HCT116 (cell line): ENCODE measurements at regions not wholly inside any gene's neighbourhood (a gene's known extent, or its start where the extent isn't known, plus 50 kb on each side); places are given as distances from the start of the nearest gene placed in this dataset.

ENCODE experiments used
- ATF3 ChIP-seq: IDR thresholded peaks from 2 replicates; pipeline ENCODE4 v1.6.1; 2012
- CTCF ChIP-seq, 3 experiments: fragments of 200-600 bp in 1 of 3; sonication (generic) in 1 of 3; IDR thresholded peaks in 2 of 3; conservative IDR thresholded peaks in 1 of 3; 2 replicates each; pipeline ENCODE4 v1.5.1; 2012 to 2017; ENCODE audit warnings: low read depth in 2 of 3, low read length in 2 of 3, antibody characterized with exemption in 1 of 3, borderline replicate concordance in 1 of 3, control low read depth in 1 of 3, mild to moderate bottlenecking in 1 of 3, mixed read lengths in 1 of 3, mixed run types in 1 of 3, moderate library complexity in 1 of 3; ENCODE audit not compliant: insufficient read depth in 1 of 3
- EZH2 ChIP-seq: fragments of 200-600 bp; sonication (generic); IDR thresholded peaks from 2 replicates; pipeline ENCODE4 v1.6.1; 2017; ENCODE audit warnings: antibody characterized with exemption, mixed run types
- EZH2phosphoT487 ChIP-seq: fragments of 200-600 bp; IDR thresholded peaks from 2 replicates; pipeline ENCODE4 v1.6.1; 2018; ENCODE audit warnings: antibody characterized with exemption, borderline replicate concordance
- FOSL1 ChIP-seq: IDR thresholded peaks from 2 replicates; pipeline ENCODE4 v1.6.1; 2012; ENCODE audit warnings: low read depth
- JUND ChIP-seq: IDR thresholded peaks from 2 replicates; pipeline ENCODE4 v1.6.1; 2012
- POLR2A ChIP-seq: IDR thresholded peaks from 2 replicates; pipeline ENCODE4 v1.7.0; 2011; ENCODE audit warnings: borderline replicate concordance; ENCODE audit not compliant: insufficient read depth, insufficient read length; ENCODE audit errors: extremely low read depth
- RAD21 ChIP-seq: IDR thresholded peaks from 2 replicates; pipeline ENCODE4 v1.6.1; 2012; ENCODE audit warnings: low read depth, mild to moderate bottlenecking
- SIN3A ChIP-seq: IDR thresholded peaks from 2 replicates; pipeline ENCODE4 v1.6.1; 2012; ENCODE audit warnings: low read depth
- ZNF274 ChIP-seq: fragments of 200-500 bp; sonication (Bioruptor generic); IDR thresholded peaks from 2 replicates; pipeline ENCODE4 v1.6.1; 2014; ENCODE audit warnings: mild to moderate bottlenecking, low read depth, low read length, inconsistent platforms

- no peak for TF ChIP-seq JUND
- no peak for TF ChIP-seq POLR2A
- no peak for TF ChIP-seq CTCF (IDR thresholded peaks at IDR 0.05 in 2 of 3, conservative IDR thresholded peaks at IDR 0.05 in 1 of 3; ENCODE audit: borderline replicate concordance in 1 of 3, insufficient read depth in 1 of 3, low read depth in 2 of 3, low read length in 2 of 3)
- no peak for TF ChIP-seq EZH2
- TF ChIP-seq RAD21, result no peak
- no peak for TF ChIP-seq SIN3A
- no peak for TF ChIP-seq ZNF274
- no peak for TF ChIP-seq ATF3
- TF ChIP-seq FOSL1, result no peak
- TF ChIP-seq EZH2phosphoT487, result no peak
Measured at GRCh38 chr2:156800781-156801361, 364.7 kb downstream of the GPD2 start.
